ENCODE measurements at regions not wholly inside any gene's neighbourhood (a gene's known extent, or its start where the extent isn't known, plus 50 kb on each side); places are given as distances from the start of the nearest gene placed in this dataset.

DNA sequence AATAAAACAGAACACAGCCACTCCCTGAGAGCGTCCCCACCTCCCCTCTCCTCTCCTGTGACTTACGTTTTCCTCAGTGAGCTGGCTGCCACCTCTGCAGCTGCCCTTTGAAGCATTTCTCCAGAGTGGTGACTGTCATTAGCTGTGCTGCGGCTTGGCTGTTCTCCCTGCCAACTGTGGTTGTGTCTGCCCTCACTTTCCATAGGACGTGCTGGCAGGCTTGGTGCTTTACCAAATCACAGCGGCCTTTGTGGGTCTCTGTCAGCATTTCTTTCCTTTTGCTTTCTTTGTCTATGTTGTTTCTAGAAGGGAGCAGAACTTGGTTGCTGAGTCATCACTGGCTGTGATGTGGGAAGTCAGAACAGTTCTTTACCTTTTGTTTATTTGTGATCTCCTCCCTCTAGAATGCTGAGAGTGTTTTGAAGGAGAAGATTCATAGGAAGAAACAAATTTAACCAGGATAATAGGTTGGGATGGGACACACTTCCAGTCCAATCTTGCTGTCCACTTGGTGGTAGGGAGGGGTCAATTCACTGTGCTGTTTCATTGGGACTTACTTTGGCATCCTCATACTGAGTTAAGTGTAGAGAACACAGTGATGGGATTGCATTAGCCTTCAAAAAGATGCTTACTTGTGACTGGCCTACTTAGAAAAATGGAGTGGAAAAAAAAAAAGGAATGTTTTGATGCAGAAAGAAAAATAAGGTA, 88.2 kb downstream of the TMX1 start (continued):
- TF ChIP-seq, protein P1, sequence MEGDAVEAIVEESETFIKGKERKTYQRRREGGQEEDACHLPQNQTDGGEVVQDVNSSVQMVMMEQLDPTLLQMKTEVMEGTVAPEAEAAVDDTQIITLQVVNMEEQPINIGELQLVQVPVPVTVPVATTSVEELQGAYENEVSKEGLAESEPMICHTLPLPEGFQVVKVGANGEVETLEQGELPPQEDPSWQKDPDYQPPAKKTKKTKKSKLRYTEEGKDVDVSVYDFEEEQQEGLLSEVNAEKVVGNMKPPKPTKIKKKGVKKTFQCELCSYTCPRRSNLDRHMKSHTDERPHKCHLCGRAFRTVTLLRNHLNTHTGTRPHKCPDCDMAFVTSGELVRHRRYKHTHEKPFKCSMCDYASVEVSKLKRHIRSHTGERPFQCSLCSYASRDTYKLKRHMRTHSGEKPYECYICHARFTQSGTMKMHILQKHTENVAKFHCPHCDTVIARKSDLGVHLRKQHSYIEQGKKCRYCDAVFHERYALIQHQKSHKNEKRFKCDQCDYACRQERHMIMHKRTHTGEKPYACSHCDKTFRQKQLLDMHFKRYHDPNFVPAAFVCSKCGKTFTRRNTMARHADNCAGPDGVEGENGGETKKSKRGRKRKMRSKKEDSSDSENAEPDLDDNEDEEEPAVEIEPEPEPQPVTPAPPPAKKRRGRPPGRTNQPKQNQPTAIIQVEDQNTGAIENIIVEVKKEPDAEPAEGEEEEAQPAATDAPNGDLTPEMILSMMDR (conservative IDR thresholded peaks at IDR 0.05; ENCODE audit: low read depth in 2 of 2): no peak

DNA sequence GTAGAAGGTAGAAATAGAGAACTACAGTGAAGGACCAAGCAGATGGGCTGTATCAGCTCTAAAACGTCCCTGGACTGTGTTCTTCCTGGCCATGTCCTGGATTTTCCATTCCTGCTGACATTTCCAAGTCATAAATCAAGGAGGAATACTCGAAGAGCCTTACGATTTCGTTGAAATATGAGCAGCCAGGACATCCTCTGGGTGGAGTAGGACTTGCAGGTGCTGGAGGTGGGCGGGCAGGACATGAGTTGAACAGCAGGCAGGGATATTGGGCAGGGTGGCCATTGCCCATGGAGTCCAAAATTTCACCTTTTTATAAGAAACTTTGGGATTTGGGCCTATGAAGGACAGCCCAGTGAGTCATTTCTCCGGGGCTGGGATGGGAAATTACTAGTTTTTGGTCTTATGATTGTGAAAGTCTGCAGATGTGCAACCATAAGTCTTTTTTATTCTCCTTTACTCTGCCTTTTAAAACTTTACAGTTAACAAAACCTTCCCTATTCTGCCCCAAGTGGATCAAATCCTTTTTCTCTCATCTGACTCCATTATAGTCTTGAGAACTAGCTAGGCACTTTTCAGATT, 88.8 kb downstream of the TMX1 start:
- no peaks in the 10 kb centered on the region; the same call in 2 of the 3 replicates for H3K9me3 Mint-ChIP-seq
- H3K4me3 Mint-ChIP-seq: no peak overlapping the region
- Histone ChIP-seq H4K20me1 (replicated peaks; ENCODE audit: insufficient read depth) (no peaks in the 10 kb centered on the region), H3F3A (replicated peaks; ENCODE audit: low read depth) (no peaks in the 10 kb centered on the region), H3K4me2 (no peak overlapping the region), H3K4me1 (ENCODE audit: insufficient read depth) (no peaks in the 10 kb centered on the region), H3K36me3 (ENCODE audit: insufficient read depth) (no peaks in the 10 kb centered on the region; the same call in 1 of the 2 replicates), H2AFZ (no peak overlapping the region), H3K9me2 (ENCODE audit: insufficient read depth) (no peaks in the 10 kb centered on the region), H3K27ac (ENCODE audit: low read depth) (no peak overlapping the region), H3K79me2 (replicated peaks; ENCODE audit: insufficient read depth) (no peaks in the 10 kb centered on the region), H3K27me3 (ENCODE audit: insufficient read depth) (no peaks in the 10 kb centered on the region), H3K4me3 (no peak overlapping the region)
- ATAC-seq (no peak), DNase-seq (ENCODE audit: low spot score) (no peak)
- TF ChIP-seq NANOG (IDR thresholded peaks at IDR 0.05; ENCODE audit: borderline replicate concordance) (no peak), EZH2 (IDR thresholded peaks at IDR 0.05; ENCODE audit: low read depth, unreplicated experiment) (no peak), ZNF114 (CRISPR knock-in tag; IDR thresholded peaks at IDR 0.05) (no peak), CREB1 (CRISPR knock-in tag; IDR thresholded peaks at IDR 0.05; ENCODE audit: low read depth) (no peak), JUNB (IDR thresholded peaks at IDR 0.05; ENCODE audit: unreplicated experiment) (no peak), POLR2AphosphoS5 (IDR thresholded peaks at IDR 0.05; ENCODE audit: low read depth) (no peak)
- TF ChIP-seq, protein P1 (conservative IDR thresholded peaks at IDR 0.05; ENCODE audit: low read depth in 2 of 2): no peak
- TF ChIP-seq, protein P2, sequence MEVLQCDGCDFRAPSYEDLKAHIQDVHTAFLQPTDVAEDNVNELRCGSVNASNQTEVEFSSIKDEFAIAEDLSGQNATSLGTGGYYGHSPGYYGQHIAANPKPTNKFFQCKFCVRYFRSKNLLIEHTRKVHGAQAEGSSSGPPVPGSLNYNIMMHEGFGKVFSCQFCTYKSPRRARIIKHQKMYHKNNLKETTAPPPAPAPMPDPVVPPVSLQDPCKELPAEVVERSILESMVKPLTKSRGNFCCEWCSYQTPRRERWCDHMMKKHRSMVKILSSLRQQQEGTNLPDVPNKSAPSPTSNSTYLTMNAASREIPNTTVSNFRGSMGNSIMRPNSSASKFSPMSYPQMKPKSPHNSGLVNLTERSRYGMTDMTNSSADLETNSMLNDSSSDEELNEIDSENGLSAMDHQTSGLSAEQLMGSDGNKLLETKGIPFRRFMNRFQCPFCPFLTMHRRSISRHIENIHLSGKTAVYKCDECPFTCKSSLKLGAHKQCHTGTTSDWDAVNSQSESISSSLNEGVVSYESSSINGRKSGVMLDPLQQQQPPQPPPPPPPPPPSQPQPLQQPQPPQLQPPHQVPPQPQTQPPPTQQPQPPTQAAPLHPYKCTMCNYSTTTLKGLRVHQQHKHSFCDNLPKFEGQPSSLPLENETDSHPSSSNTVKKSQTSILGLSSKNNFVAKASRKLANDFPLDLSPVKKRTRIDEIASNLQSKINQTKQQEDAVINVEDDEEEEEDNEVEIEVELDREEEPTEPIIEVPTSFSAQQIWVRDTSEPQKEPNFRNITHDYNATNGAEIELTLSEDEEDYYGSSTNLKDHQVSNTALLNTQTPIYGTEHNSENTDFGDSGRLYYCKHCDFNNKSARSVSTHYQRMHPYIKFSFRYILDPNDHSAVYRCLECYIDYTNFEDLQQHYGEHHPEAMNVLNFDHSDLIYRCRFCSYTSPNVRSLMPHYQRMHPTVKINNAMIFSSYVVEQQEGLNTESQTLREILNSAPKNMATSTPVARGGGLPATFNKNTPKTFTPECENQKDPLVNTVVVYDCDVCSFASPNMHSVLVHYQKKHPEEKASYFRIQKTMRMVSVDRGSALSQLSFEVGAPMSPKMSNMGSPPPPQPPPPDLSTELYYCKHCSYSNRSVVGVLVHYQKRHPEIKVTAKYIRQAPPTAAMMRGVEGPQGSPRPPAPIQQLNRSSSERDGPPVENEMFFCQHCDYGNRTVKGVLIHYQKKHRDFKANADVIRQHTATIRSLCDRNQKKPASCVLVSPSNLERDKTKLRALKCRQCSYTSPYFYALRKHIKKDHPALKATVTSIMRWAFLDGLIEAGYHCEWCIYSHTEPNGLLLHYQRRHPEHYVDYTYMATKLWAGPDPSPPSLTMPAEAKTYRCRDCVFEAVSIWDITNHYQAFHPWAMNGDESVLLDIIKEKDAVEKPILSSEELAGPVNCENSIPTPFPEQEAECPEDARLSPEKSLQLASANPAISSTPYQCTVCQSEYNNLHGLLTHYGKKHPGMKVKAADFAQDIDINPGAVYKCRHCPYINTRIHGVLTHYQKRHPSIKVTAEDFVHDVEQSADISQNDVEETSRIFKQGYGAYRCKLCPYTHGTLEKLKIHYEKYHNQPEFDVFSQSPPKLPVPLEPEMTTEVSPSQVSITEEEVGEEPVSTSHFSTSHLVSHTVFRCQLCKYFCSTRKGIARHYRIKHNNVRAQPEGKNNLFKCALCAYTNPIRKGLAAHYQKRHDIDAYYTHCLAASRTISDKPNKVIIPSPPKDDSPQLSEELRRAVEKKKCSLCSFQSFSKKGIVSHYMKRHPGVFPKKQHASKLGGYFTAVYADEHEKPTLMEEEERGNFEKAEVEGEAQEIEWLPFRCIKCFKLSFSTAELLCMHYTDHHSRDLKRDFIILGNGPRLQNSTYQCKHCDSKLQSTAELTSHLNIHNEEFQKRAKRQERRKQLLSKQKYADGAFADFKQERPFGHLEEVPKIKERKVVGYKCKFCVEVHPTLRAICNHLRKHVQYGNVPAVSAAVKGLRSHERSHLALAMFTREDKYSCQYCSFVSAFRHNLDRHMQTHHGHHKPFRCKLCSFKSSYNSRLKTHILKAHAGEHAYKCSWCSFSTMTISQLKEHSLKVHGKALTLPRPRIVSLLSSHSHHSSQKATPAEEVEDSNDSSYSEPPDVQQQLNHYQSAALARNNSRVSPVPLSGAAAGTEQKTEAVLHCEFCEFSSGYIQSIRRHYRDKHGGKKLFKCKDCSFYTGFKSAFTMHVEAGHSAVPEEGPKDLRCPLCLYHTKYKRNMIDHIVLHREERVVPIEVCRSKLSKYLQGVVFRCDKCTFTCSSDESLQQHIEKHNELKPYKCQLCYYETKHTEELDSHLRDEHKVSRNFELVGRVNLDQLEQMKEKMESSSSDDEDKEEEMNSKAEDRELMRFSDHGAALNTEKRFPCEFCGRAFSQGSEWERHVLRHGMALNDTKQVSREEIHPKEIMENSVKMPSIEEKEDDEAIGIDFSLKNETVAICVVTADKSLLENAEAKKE (CRISPR knock-in tag; IDR thresholded peaks at IDR 0.05): no peak
- no peak overlapping the region for H3K27ac Mint-ChIP-seq
- no peaks in the 10 kb centered on the region for H3K36me3 Mint-ChIP-seq (ENCODE audit: low read depth)
- H3K27me3 Mint-ChIP-seq (ENCODE audit: insufficient read depth, low read depth, poor library complexity): no peaks in the 10 kb centered on the region
- H3K4me1 Mint-ChIP-seq: peaks cover 11% of the 10 kb centered on the region
